Stomach (tissue), 8 donors: ENCODE measurements at regions not wholly inside any gene's neighbourhood (a gene's known extent, or its start where the extent isn't known, plus 50 kb on each side); places are given as distances from the start of the nearest gene placed in this dataset.
A peak's percentile ranks its signal among the peaks of the same experiment; 100 is the strongest.

ENCODE experiments used
- DNase-seq, 2 donors: peaks; one replicate each; pipeline versions ENCODE4 v3.0.0 to v3.0.0-alpha.2; 2013 to 2019
- H3K27ac ChIP-seq, 5 donors: fragments of 200-600 bp in 4 of 5; sonication (generic) in 4 of 5; one replicate each; pipeline ENCODE4 v1.5.1; 2013 to 2019; ENCODE audit warnings: mild to moderate bottlenecking in 1 of 5, moderate library complexity in 1 of 5
- H3K27me3 ChIP-seq, 3 donors: fragments of 200-600 bp; sonication (generic); one replicate each; pipeline ENCODE4 v1.5.1; 2017 to 2019; ENCODE audit warnings: mixed run types in 1 of 3
- H3K36me3 ChIP-seq, 4 donors: fragments of 200-600 bp; sonication (generic); 1 replicate in 3 of 4; 2 replicates in 1 of 4; pipeline ENCODE4 v1.5.1; 2016 to 2019
- H3K4me1 ChIP-seq, 4 donors: fragments of 200-600 bp; sonication (generic); one replicate each; pipeline ENCODE4 v1.5.1; 2016 to 2019
- H3K4me3 ChIP-seq, 4 donors: fragments of 200-600 bp; sonication (generic) in 3 of 4; one replicate each; pipeline ENCODE4 v1.5.1; 2016 to 2019; ENCODE audit warnings: mild to moderate bottlenecking in 1 of 4
- H3K9me3 ChIP-seq, 4 donors: fragments of 200-600 bp; sonication (generic); one replicate each; pipeline ENCODE4 v1.5.1; 2016 to 2019
- CTCF ChIP-seq, 7 experiments: fragments of 450-650 bp in 4 of 7; fragments of 200-600 bp in 3 of 7; sonication (generic) in 3 of 7; IDR thresholded peaks; one replicate each; pipeline ENCODE4 v1.5.1; 2016 to 2019; ENCODE audit warnings: antibody characterized with exemption in 7 of 7, control low read depth in 2 of 7, mild to moderate bottlenecking in 1 of 7
- EP300 ChIP-seq: sonication (generic); formaldehyde crosslinking; IDR thresholded peaks from one replicate; pipeline ENCODE4 v1.6.1; 2017; ENCODE audit warnings: antibody characterized with exemption
- POLR2A ChIP-seq, 4 donors: fragments of 450-650 bp; IDR thresholded peaks; one replicate each; pipeline ENCODE4 v1.6.1; 2016; ENCODE audit warnings: antibody characterized with exemption in 4 of 4, control low read depth in 2 of 4, mild to moderate bottlenecking in 1 of 4, moderate library complexity in 1 of 4
- POLR2AphosphoS5 ChIP-seq, 3 donors: sonication (generic); formaldehyde crosslinking; IDR thresholded peaks; one replicate each; pipeline ENCODE4 v1.6.1; 2016; ENCODE audit warnings: antibody characterized with exemption in 3 of 3
- WGBS, 5 donors: extraction: QIAGEN DNeasy Blood & Tissue Kit in 3 of 5; methylation state at CpG; one replicate each; pipeline versions ENCODE4 v1.1.5 to v1.1.7; 2013 to 2018; 5-methylcytosine and 5-hydroxymethylcytosine counted together
- intact Hi-C: fragments of 100-400 bp; cut with DNase I; formaldehyde crosslinking; loops from one replicate; pipeline ENCODE4 v1.15.1; 2023; ENCODE audit warnings: low total_unique reads
- donor health status: healthy with polysubstance abuse.
- donor health status: Bipolar disorder and iron deficiency.
- donor health status: healthy.

- intact Hi-C loops: no loop called here
- Histone ChIP-seq H3K27ac (no peak overlapping the region), H3K27me3 (no peaks in the 10 kb centered on the region), H3K4me3 (no peak overlapping the region), H3K9me3 (no peaks in the 10 kb centered on the region), H3K36me3 (no peaks in the 10 kb centered on the region), H3K4me1 (no peaks in the 10 kb centered on the region)
- DNase-seq: no peak
- no peak for TF ChIP-seq POLR2A (IDR thresholded peaks at IDR 0.05)
- TF ChIP-seq EP300: no peak
- TF ChIP-seq CTCF (IDR thresholded peaks at IDR 0.05): no peak
- no peak for TF ChIP-seq POLR2AphosphoS5 (IDR thresholded peaks at IDR 0.05)
- 34 to 46% (median 40%) methylated on average over 3 of the region's 3 CpGs for WGBS, 5 donors
Measured at GRCh38 chr15:85847031-85847430, 52.3 kb upstream of the KLHL25 start.

- no peaks in the 10 kb centered on the region for H3K9me3 ChIP-seq
- no peak overlapping the region for H3K27ac ChIP-seq
- intact Hi-C loops: no loop called here
- no peak for TF ChIP-seq CTCF (IDR thresholded peaks at IDR 0.05)
- no peak for TF ChIP-seq POLR2A (IDR thresholded peaks at IDR 0.05)
- no peak for TF ChIP-seq EP300
- no peak for TF ChIP-seq POLR2AphosphoS5 (IDR thresholded peaks at IDR 0.05)
- peaks cover 0 to 4% (median 2%) of the 10 kb centered on the region in 4 donors for H3K4me1 ChIP-seq
- 88 to 93% (median 91%) methylated on average over 11 of the region's 11 CpGs for WGBS, 5 donors
- no peaks in the 10 kb centered on the region for H3K36me3 ChIP-seq
- no peak for DNase-seq
- peaks cover 0 to under 1% (median 0%) of the 10 kb centered on the region in 3 donors for H3K27me3 ChIP-seq
- no peak overlapping the region for H3K4me3 ChIP-seq
Measured at GRCh38 chr15:85849946-85850345, 55.2 kb upstream of the KLHL25 start.

- Histone ChIP-seq H3K9me3 (no peaks in the 10 kb centered on the region), H3K27ac (no peak overlapping the region), H3K4me3 (no peak overlapping the region), H3K27me3 (peaks cover 0 to 19% (median 4%) of the 10 kb centered on the region in 3 donors), H3K36me3 (no peaks in the 10 kb centered on the region), H3K4me1 (peaks cover 0 to 4% (median 2%) of the 10 kb centered on the region in 4 donors)
- WGBS, 5 donors: 63 to 80% (median 72%) methylated on average over 3 of the region's 3 CpGs
- DNase-seq: no peak
- TF ChIP-seq POLR2AphosphoS5 (IDR thresholded peaks at IDR 0.05): no peak
- no peak for TF ChIP-seq POLR2A (IDR thresholded peaks at IDR 0.05)
- TF ChIP-seq EP300: no peak
- no peak for TF ChIP-seq CTCF (IDR thresholded peaks at IDR 0.05)
- intact Hi-C loops: no loop called here
Measured at GRCh38 chr15:85852969-85853368, 58.2 kb upstream of the KLHL25 start.

GRCh38 chr15:85854345-85855097 is 59.8 kb upstream of the KLHL25 start:
- peak in 5 of 7 experiments; percentile 74 to 83 (median 81) for TF ChIP-seq CTCF (IDR thresholded peaks at IDR 0.05)
- no peak for TF ChIP-seq EP300
- intact Hi-C loops: no loop called here
- Histone ChIP-seq H3K36me3 (no peaks in the 10 kb centered on the region), H3K27me3 (peaks cover 0 to 27% (median 7%) of the 10 kb centered on the region in 3 donors), H3K4me1 (peaks cover 0 to 11% (median 8%) of the 10 kb centered on the region in 4 donors), H3K4me3 (no peak overlapping the region), H3K27ac (no peak overlapping the region), H3K9me3 (no peaks in the 10 kb centered on the region)
- peak in 1 of 2 donors; percentile 86 for DNase-seq
- WGBS, 5 donors: 40 to 49% (median 42%) methylated on average over 11 of the region's 11 CpGs
